ENCODE measurements at regions not wholly inside any gene's neighbourhood (a gene's known extent, or its start where the extent isn't known, plus 50 kb on each side); places are given as distances from the start of the nearest gene placed in this dataset.

DNA sequence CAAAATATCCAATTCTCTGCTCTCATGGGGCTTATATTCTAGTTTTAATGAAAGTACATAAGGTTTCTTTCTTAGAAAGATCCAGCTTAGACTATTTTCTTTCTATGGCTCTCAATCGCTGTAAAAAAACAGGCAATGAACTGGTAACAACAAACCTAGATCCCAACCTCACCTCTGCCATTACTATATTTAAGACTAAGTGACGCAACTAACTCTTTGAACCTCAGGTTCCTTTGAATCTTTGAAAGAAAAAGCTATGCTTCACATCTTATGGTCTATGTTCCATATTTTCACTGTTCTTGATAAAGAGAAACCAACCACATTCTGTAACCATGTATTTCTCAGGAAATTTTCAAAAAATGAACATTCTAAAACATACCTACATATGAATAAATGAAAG lies 88.5 kb downstream of the ELAPOR2 start:
- no peak for DNase-seq

DNA sequence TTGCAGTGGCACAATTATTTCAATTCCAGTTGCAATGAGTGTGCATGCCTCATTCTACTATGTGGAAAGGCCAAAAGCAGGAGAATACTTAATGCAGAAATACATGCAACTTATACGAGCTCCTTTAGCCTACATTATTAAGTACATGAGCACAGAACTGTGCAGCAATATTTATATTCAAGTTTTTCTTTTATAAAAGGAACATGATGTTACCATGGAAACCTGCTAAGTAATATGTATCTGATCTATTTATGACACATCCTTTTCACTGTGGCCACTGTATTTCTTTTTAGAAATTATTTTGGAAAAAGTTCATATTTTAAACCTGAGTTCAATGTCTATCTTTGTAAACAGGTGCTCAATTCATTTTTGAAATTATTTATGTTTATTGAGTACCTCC lies 88.9 kb downstream of the ELAPOR2 start:
- no peak for DNase-seq

DNA sequence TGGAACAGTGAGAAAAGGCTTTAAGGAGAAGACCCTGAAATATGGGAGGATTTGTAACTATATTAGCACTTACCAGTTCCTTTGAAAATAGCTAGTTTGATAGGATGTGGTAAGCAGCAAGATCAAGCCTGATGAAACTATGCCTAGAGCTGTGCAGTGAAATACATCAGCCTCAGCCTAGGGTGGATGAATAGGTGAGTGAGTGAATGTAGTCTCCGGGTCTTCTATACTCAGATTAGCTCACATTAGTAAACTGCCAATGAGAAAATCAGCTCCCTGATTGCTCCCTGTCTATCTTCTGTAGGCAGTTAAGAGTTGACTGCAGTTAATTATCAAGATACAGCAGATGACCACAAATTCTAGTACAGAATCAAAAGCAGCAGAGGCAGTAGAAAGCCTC lies 89.6 kb downstream of the ELAPOR2 start:
- no peak for DNase-seq

DNA sequence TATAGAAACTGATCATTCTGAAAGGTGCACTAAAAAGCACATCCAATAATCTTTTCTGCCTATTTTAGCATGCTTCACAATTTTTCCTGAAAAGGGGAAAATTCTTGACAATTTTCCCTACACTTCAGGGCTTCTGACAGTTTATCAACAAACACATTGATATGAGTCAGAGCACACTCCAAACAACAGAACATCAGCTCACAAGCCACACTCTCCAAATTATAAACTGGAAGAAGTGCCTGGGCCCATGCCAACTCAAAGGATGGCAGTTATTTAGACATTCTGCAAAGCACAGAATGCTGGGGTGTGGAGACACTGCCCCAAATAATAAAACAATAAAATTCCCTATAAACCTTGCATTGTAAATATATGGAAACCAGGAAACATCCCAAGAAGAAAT lies 90.8 kb downstream of the ELAPOR2 start:
- DNase-seq, result no peak

DNA sequence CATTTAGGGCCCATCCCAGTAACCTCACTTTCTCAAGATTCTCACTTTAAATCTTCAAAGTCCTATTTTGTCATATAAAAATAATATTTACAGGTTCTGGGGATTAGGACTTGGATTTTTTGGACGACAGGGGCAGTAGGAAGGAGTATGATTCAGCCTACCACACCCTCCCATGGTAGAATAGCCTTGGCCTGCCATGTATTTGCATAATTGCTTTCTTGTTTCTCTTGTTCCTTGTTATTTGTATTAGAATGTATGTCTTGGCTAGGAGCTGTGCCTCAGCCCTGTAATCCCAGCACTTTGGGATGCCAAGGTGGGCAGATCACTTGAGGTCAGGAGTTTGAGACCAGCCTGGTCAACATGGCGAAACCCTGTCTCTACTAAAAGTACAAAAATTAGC lies 92.5 kb downstream of the ELAPOR2 start:
- DNase-seq, result no peak

DNA sequence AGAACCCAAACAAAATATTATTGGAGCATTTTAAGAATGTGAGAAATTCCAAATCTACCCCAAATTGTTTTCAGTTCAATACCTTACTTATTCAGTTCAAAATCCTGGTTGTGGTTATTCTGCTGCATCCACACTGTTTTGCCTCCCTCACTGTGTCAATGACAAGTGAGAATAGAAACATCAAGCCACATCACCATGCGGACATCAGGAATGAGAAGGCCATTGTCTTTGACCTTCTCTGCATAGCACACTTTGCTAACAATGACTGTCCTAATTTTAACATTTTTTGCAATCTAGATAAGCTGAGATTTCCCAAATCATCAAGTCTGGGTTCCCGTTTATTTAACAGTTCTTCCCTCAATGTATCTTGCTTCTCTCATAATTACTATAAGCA lies 93.7 kb downstream of the ELAPOR2 start:
- DNase-seq, result no peak

DNA sequence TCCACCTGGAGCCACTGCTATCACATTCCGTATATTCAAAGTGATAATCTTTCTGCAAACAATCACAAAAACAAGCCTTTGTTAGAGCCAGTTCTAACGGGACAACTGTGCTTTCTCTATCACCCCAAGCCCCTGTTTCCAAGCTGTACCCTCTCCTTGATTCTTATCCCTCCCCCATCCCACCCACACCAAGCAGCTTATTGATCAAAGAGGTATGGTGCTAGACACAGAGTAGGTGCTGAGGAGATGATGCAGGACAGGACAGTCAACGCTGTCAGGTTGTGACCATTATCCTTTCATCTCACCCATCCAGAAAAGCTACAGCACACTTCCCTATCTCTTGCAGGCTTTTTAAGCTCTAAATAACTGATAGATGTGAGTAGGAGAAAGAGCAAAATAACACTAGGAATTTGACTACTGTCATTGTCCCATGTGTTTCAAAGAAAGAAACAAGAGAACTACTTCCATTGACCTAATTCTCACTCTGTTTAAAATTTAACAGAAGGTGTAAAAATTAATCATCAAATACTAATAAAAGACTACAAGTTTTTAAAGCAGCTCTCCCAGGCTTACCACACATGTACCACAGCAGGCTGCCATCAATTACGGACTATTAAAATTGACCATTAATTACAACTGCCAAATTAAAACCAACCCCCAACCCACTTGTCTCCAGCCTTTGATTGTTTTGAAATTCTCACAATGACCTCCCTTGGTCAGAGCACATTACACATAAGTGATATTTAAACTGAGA lies 94.3 kb downstream of the ELAPOR2 start:
- no peak for DNase-seq

DNA sequence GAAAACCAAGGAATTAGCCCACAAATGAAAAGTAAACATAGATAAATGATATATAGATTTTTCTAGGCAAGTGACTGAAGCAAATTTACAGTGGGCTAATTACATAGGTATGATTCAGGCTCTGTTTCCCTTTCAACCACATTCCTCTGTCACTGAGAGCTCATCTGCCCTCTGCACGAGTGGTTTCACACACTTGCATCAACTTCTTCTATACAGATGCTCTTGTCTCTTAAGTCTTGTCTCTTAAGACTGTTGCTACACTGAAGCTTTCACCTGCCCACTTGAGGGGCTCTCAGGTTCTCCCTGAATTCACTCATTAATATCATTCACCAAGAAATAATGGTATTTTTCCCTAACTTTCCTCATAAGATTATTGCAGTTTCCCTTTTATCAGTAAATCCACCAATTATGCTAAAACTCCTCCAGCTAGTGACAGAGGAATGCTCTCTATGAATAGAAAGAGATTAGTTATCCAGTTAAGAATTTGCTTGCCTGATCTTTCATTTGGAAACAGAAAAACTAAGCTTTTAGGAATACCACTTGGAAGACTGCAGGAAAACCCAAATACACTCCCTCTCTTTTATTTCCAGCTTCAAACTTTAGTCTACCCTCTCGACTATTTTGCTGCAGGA lies 95.7 kb downstream of the ELAPOR2 start:
- DNase-seq, result no peak

DNA sequence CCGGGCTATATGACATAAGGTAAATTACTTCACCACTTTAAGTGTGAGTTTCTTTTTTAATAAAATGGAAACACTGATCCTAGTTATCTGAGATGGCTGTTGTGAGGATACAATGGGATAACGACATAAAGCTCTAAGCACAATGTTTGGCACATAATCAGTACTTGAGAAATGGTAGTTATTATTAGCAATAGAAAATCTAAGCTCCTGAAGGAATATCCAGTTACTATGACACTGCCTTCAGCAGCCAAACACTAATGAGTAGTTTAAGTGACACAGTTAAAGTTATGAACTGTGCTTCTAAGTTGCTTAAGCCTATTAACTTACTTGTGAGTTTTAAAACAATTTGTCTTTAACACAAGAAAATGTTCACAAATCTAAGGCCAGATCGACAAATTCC lies 96.8 kb downstream of the ELAPOR2 start:
- no peak for DNase-seq

DNA sequence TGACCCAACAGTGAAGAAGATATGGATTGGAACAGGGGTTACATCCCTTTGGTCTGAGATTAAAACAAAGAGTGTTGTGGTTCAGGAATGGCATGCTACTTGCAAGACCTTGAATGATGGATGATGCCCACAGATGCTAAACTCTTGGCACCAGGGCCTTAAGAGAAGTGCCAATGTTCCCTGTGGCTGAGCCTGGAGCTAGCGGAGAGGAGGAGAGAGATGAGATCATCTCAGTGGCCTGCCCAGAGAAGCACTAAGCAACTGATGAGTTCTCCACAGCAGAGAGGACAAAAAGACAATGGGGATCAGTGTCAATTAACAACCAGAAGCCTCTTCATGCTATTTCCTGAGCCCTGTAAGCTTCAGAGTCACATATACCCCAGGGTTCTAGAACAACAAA lies 97.8 kb downstream of the ELAPOR2 start:
- DNase-seq, result no peak

DNA sequence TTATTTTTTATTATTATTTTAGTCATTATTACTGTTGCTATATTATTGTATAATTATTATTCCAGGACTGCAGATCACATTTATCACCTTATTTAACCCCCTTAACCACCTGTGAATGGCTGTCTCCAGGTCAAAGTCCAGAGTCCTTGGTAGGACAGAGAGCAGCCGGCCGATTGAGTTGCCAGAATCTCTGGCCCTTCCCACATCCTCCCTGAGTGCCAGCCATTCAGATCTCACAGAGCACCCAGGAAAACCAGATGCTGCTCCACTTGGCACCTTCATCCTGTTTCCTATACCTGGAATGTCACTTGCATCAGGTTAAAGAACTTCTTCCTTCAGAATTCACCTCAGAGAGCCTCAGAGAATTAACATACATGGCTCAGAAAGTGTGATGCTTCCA lies 101.1 kb downstream of the ELAPOR2 start:
- DNase-seq, result no peak

DNA sequence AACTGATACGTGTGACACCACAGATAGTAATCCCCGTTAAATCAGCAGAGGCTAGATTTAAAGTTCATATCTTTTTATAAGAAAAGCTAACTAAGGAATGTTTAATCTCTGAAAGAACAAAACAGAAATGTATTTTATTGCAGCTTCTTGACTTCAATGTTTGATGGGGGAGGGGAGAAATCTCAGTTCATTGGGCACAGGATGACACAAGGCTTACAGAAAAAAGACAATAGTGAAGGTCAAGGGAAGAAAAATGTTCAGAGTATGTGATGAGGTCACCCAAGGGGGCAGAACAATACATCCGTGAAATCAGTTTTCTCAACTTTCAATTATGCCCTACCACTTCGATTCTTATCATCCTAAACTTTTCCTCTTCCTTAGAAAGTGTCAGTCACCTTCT lies 102.9 kb downstream of the ELAPOR2 start:
- DNase-seq, result no peak

DNA sequence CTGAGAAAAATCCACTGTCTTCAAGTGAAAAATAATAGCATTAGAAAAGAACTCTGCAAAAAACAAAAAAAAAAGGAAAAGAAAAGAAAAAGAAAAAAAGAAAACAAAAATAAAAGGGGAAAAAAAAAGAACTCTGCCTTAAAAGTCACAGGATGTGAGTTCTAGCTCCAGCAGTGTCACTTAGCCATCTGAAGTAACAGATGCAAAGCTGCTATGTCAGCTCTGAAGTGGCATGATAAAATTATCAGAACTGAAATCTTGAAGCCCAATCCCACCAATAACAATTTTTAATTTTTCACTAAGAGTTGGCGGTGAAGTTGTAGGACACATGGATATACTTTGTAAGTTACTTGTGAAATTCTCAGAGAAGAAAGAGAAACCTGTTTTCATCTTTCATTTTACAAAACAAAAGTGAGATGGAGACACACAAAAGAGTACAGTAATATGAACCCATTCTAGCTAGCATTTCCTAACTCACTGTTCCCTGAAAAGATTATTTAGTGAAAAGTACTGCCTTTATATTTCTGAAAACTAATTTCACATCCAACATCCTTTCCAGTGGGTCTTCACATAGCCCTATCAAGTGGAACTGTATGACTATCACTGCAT lies 103.5 kb downstream of the ELAPOR2 start:
- DNase-seq, result no peak

DNA sequence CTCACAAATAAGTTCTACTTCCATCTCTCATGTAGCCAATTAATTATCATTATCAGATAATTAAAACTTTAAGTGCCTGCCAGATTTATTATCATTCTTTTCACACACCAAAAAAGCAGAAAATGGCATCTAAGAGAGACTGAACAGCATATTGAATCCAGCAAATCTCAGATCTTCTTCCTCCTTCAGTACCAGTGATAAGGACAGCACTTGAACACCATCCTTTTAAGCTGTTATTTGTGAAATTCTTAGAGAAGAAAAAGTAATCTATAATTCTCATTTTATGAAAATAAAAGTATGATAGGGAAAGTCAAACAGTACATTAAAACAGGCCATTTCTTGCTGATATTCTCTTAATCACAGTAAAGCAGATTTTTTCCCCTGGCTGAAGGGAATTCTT lies 104.5 kb downstream of the ELAPOR2 start:
- DNase-seq, result no peak

DNA sequence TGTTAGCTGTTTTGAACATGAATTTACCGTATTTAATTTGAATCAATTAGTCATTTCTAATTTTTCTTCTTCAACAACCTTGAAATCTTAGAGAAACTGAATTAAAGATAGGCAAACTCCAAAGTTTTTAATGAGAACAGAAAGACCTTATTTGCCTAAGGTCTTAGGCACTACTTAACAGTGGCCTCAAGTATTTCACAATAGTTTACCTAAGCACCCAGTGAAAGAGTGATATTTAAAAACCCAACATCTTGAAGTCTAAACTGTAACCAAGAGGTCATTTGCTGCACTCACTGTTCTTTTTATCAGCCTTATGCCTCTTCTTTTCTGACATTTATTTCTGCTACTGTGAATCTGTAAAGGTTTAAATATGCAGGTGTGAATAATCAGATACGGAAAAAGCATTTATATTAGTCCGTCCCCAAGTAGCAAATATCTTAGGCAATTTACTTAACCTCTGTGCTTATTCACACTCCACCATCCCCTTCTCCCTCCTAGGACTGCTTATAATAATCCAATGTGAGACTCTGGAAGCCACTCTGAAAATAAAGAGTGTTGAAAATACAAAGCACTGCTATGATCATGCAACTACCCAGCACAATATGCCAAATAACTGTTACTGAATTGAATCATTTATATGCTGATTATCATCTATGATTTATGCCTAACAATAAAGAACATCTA lies 105.7 kb downstream of the ELAPOR2 start:
- no peak for DNase-seq

DNA sequence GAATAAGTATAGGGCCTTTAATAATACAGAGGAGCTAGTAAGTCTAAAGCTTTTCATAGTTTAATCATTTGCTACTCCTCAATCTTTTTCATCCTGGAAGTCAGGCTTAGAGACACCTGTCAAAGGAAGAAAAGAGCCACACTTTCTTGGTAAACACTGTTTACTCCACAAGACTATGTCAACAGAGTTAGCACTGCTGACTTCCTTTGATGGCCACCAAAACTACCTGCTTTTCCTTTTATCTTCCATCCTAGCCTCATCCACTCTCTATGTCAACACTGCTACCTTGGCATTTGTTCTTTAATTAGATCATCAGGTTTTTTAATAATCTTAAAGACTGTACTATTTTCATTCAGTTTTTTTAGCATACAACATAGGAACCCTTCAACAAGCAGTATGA lies 106.2 kb downstream of the ELAPOR2 start:
- DNase-seq, result no peak

DNA sequence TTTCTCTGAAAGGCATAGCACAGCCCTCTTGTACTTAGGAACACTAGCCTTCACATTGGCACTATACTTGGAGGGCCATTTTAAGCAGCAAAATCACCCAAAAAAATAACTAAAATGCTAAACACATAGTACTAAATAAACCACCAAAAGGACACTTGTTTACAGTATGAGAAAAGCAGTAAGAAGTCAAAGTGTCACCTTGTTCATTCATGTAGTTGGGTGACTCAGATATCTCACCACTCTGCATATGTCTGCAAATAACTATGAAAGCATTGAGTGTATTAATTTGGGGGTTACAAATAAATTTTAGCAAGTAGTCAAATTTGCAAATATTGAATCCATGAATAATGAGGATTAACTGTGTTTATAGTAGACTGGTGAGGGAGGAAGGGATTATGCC lies 107.6 kb downstream of the ELAPOR2 start:
- DNase-seq, result no peak

DNA sequence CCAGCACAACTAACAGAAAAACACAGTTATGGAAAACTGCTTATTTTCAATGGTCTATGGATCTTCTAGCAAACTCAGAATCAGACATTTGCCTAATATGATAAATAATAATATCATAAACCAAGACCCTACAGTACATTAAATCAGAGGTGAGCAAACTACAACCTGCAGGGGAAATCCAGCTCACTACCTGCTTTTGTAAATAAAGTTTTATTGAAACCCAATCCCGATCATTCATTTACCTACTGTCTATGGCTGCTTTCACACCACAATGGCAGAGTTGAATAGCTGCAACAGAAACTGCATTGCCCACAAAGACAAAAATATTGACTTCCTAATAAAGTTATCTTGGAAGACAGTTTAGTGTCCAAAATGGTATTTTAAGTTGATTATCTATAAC lies 108.5 kb downstream of the ELAPOR2 start:
- no peak for DNase-seq

DNA sequence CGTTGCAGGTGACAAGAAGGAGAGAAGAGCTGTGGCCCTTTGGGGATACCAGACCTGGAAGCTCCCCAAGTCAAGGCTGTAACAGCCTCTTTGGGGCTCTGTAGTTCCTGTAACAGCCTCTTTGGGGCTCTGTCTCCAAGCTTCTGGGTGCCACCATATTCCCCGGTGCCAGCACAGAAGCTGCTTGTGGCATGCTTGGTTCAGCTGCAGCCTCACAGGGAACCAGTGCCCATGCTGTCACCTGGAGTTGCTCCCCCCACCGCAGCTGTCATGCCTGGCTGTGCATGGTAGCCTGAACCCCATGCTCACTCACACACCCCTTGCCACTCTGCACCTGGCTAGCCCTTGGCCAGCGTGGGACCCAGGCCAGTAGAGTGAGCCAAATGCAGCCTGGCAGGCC lies 109.1 kb downstream of the ELAPOR2 start:
- DNase-seq, result no peak

DNA sequence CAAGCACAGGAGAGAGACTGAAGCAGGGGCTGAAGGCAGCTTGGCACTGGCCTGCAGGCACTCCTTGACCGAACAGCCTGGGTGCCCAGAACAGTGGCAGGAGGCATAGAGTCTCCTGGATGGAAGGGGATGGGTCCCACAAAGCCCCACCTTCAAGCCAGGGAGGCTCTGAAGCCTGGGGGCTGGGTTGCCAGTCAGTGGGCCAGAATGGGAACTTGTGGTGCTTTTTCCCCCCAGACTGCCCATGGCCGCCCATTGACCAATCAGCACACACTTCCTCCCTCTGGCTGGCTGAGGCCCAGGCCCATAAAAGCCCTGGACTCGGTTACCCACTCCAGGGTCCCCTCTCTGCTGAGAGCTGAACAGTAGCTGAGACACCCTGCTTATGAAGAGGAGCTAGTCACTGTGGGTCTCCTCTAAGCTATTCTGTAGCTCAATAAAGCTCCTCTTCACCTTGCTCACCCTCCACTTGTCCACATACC lies 109.6 kb downstream of the ELAPOR2 start:
- DNase-seq, result no peak

DNA sequence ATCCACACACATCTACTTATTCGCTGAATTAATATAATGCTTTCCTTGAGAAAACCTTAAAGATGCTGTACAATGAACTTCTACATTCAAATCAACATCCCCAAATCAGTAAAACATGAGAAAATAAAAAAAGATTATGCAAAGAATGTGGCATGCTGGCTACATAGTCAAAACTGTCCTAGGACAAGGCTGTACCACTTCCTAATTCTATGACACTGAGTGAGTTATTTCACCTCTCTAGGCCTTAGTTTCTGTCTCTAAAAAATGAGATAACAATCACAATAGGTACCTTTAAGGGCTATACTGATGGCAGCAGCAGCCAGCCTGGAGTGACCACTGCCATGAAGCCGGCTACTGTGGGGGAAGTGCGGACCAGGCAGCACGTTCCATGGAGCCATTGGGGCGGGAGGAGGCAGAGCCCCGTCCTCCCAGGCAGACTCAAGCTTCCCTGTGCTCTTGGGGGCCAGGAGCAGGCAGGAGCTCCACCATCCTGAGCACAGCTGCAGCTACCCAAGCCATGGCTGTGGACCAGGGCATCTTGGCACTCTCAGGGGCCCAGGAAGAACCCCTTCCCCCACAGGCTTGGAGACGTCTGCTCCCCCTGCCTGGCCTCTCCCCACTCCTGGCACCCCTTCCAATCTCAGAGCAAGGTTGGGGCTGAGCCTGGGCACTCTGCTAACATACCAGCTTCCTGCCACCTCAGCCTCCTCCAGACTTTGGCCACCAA lies 110.2 kb downstream of the ELAPOR2 start:
- DNase-seq, result no peak

DNA sequence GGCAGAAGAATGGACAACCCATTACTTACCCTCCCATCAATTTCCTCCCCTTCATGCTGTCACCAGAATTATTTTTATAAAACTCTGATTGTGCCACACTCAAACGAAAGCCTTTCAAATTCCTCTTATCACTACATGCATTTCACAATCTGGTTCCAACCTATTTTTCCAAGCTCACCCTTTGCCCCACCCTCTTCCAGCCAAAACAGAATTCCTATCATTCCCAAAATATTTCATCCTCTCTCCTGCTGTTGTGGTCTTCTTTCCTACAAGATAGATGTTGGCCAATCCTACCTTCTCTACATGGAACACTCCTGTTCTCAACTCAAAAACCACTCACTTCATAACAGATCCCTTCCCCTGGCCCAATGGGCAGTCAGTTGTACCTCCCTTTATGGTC lies 111.5 kb downstream of the ELAPOR2 start:
- no peak for DNase-seq

DNA sequence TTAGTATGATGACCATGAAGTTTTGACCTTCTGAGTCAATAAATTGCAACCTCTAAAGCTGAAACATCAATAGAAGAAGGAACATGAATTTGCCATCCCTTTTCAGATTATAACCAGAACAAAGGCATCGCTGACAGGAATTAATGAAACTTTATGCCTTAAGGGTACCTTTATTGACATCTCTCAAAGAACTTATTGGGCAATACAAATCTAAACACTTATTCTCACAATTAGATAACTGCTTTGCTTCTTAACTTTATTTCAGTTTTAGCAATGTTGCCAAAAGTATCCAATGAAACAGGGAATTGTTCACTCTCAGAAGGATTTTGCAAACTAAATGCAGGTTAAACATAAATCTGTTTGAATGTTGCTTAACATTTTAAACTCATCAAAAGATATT lies 116.0 kb downstream of the ELAPOR2 start:
- no peak for DNase-seq
